ENCODE measurements at regions not wholly inside any gene's neighbourhood (a gene's known extent, or its start where the extent isn't known, plus 50 kb on each side); places are given as distances from the start of the nearest gene placed in this dataset.

DNA sequence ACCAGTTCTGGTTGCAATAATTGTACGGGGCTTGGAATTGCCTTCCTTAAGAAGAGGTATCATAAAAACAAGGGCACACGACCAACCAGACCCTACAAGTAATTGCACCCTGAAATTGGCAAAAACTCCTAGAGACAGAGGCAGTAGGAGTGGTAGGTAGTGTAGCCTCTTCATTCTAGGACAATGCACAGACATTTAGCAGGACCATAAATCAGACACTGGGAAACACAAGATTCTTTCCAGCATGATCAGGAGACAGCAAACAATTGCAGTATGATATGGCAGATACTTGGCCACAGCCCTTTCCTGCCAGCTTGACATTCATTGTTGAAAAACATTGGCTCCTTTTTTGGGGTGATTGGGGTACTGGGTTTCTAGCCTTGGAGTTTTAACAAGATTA lies 186.6 kb upstream of the PIK3C3 start:
- TF ChIP-seq EP300 (IDR thresholded peaks at IDR 0.05; ENCODE audit: borderline replicate concordance in 1 of 2, low read depth in 2 of 2, low read length in 2 of 2) (no peak), CTCF (IDR thresholded peaks at IDR 0.05; ENCODE audit: control extremely low read depth in 1 of 3, insufficient read depth in 1 of 3, low read depth in 1 of 3, low read length in 3 of 3) (no peak), BCL11A (IDR thresholded peaks at IDR 0.05; ENCODE audit: low read depth in 2 of 2, low read length in 2 of 2) (no peak), GABPA (IDR thresholded peaks at IDR 0.05; ENCODE audit: borderline replicate concordance, insufficient read depth, low read length) (no peak), USF2 (IDR thresholded peaks at IDR 0.05; ENCODE audit: low read length) (no peak), PHF8 (conservative IDR thresholded peaks at IDR 0.05; ENCODE audit: low read depth, low read length) (no peak), FOSL1 (IDR thresholded peaks at IDR 0.05; ENCODE audit: insufficient read depth, low read depth, low read length) (no peak)

Data from H1 (cell line).